Neutrophil (primary cell): ENCODE measurements at regions not wholly inside any gene's neighbourhood (a gene's known extent, or its start where the extent isn't known, plus 50 kb on each side); places are given as distances from the start of the nearest gene placed in this dataset.
A peak's percentile ranks its signal among the peaks of the same experiment; 100 is the strongest.

ENCODE experiments used
- H3K27ac ChIP-seq: fragments of 200-600 bp; sonication (generic); 2 replicates; pipeline ENCODE4 v1.5.1; 2016; ENCODE audit warnings: mild to moderate bottlenecking, moderate library complexity
- H3K27me3 ChIP-seq: fragments of 200-600 bp; sonication (generic); 2 replicates; pipeline ENCODE4 v1.6.0; 2016; ENCODE audit warnings: mild to moderate bottlenecking
- H3K36me3 ChIP-seq: fragments of 200-600 bp; sonication (generic); 2 replicates; pipeline ENCODE4 v1.5.1; 2017
- H3K4me1 ChIP-seq, 2 experiments: fragments of 200-600 bp in 1 of 2; sonication (generic) in 1 of 2; 1 replicate in 1 of 2; 2 replicates in 1 of 2; pipeline versions ENCODE4 v1.5.1 to v1.6.1; 2013 to 2016; ENCODE audit warnings: low read depth in 1 of 2, low read length in 1 of 2, mild to moderate bottlenecking in 1 of 2, moderate library complexity in 1 of 2; ENCODE audit not compliant: control insufficient read depth in 1 of 2, insufficient read depth in 1 of 2
- H3K4me3 ChIP-seq, 2 experiments: fragments of 200-600 bp in 1 of 2; sonication (generic) in 1 of 2; 1 replicate in 1 of 2; 2 replicates in 1 of 2; pipeline ENCODE4 v1.5.1; 2013 to 2016; ENCODE audit warnings: low read depth in 1 of 2, low read length in 1 of 2, mild to moderate bottlenecking in 1 of 2, moderate library complexity in 1 of 2
- H3K9me3 ChIP-seq: fragments of 200-600 bp; sonication (generic); 2 replicates; pipeline ENCODE4 v1.5.1; 2016
- CTCF ChIP-seq: fragments of 200-600 bp; sonication (generic); IDR thresholded peaks from 2 replicates; pipeline ENCODE4 v1.5.1; 2016; ENCODE audit warnings: antibody characterized with exemption

- H3K4me3 ChIP-seq: no peak overlapping the region
- peak overlapping the region; percentile 76 for H3K27ac ChIP-seq
- no peak for TF ChIP-seq CTCF
- H3K27me3 ChIP-seq: no peaks in the 10 kb centered on the region
- H3K36me3 ChIP-seq: no peaks in the 10 kb centered on the region
- peaks cover 27 to 31% of the 10 kb centered on the region in 2 experiments for H3K4me1 ChIP-seq
- H3K9me3 ChIP-seq: no peaks in the 10 kb centered on the region
Observed at GRCh38 chr15:69691307-69692015, 238.8 kb downstream of the RPLP1 start.

- Histone ChIP-seq H3K9me3 (no peaks in the 10 kb centered on the region), H3K36me3 (no peaks in the 10 kb centered on the region), H3K4me3 (no peak overlapping the region), H3K4me1 (peaks cover 29 to 31% of the 10 kb centered on the region in 2 experiments), H3K27ac (peak overlapping the region; percentile 76), H3K27me3 (no peaks in the 10 kb centered on the region)
- TF ChIP-seq CTCF: no peak
Observed at GRCh38 chr15:69692342-69692741, 239.7 kb downstream of the RPLP1 start.

- no peaks in the 10 kb centered on the region for H3K36me3 ChIP-seq
- peaks cover 28 to 36% of the 10 kb centered on the region in 2 experiments for H3K4me1 ChIP-seq
- H3K27ac ChIP-seq: peak overlapping the region; percentile 9
- H3K27me3 ChIP-seq: no peaks in the 10 kb centered on the region
- TF ChIP-seq CTCF: no peak
- H3K4me3 ChIP-seq: no peak overlapping the region
- no peaks in the 10 kb centered on the region for H3K9me3 ChIP-seq
Observed at GRCh38 chr15:69693059-69693458, 240.4 kb downstream of the RPLP1 start.

GRCh38 chr15:69696946-69697345 is 244.3 kb downstream of the RPLP1 start:
- peak overlapping the region; percentile 5 for H3K27ac ChIP-seq
- peaks cover 14 to 22% of the 10 kb centered on the region in 2 experiments for H3K4me1 ChIP-seq
- no peaks in the 10 kb centered on the region for H3K27me3 ChIP-seq
- no peaks in the 10 kb centered on the region for H3K36me3 ChIP-seq
- TF ChIP-seq CTCF: no peak
- no peak overlapping the region for H3K4me3 ChIP-seq
- no peaks in the 10 kb centered on the region for H3K9me3 ChIP-seq

DNA sequence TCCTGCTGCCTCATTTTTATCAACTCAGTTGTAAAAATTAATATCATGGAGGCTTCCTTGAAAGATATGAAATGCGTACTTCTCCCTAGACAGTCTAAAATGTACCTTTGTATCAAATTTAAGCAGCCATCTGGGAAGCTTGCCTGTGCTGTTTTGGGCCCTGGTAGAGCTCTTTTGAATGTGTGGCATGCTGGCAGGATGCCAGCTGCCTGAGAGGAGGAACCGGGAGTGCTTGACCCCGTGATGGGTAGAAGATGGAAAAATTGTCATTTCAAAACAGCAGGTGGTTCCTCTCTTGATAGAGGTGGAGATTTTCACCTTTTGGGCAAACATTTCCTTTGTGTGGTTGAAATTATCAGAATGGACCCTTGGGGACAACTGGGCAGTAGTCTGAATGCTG is 245.3 kb downstream of the RPLP1 start:
- Histone ChIP-seq H3K9me3 (no peaks in the 10 kb centered on the region), H3K36me3 (no peaks in the 10 kb centered on the region), H3K4me3 (no peak overlapping the region), H3K27ac (peak overlapping the region; percentile 2), H3K27me3 (no peaks in the 10 kb centered on the region), H3K4me1 (peaks cover 4 to 12% of the 10 kb centered on the region in 2 experiments)
- no peak for TF ChIP-seq CTCF
